K562 (cell line): ENCODE measurements at regions not wholly inside any gene's neighbourhood (a gene's known extent, or its start where the extent isn't known, plus 50 kb on each side); places are given as distances from the start of the nearest gene placed in this dataset.

Experiments used
- ATAC-seq: fragments of 200-7000 bp; cut with Tn5 transposase; 3 replicates; pipeline ENCODE4 v1.9.1; 2020; ENCODE audit warnings: moderate library complexity
- BruUV-seq: library from RNA; stranded (reverse); fragments of 400-500 nt; replicated peaks from 2 replicates; lab custom pipeline; 2021; lab: Mats Ljungman, UMichigan
- CTCF ChIA-PET: fragments of 300-600 bp; formaldehyde crosslinking; extraction: SDS; loops from one replicate; lab custom pipeline; 2021; ENCODE audit warnings: low intra/inter-chr PET ratio; lab: Yijun Ruan, JAX
- POLR2A ChIA-PET: fragments of 300-600, 350-650 bp; sonication (Branson Sonifier 250); formaldehyde crosslinking; extraction: SDS; loops from one replicate; lab custom pipeline; 2021; ENCODE audit warnings: antibody characterized with exemption, inconsistent platforms; lab: Yijun Ruan, JAX
- DNase-seq, 4 experiments: peaks; one replicate each; pipeline versions ENCODE4 v3.0.0 to v3.0.0-alpha.2; 2011 to 2018; ENCODE audit warnings: low spot score in 3 of 4, mixed read lengths in 3 of 4; ENCODE audit errors: extremely low read depth in 1 of 4
- FAIRE-seq: peaks from 2 replicates; lab custom pipeline; 2011; peaks lifted over from hg19 to GRCh38; lab: Jason Lieb, UNC
- H2AFZ ChIP-seq: 2 replicates; pipeline ENCODE4 v1.6.0; 2011; ENCODE audit warnings: low read depth, low read length, control low read depth, inconsistent platforms
- H3K27ac ChIP-seq: fragments of 200-600 bp; 3 replicates; pipeline ENCODE4 v1.8.0; 2011; ENCODE audit warnings: low read depth, mild to moderate bottlenecking, control low read depth, inconsistent platforms, low read length, moderate library complexity, mixed read lengths; ENCODE audit errors: extremely low read depth
- H3K27me3 ChIP-seq, 2 experiments: fragments of 300-600 bp in 1 of 2; 2 replicates in 1 of 2; 3 replicates in 1 of 2; pipeline versions ENCODE4 v1.6.0 to v1.8.0; 2011; ENCODE audit warnings: inconsistent platforms in 2 of 2, low read length in 2 of 2, mild to moderate bottlenecking in 1 of 2, mixed read lengths in 1 of 2, moderate library complexity in 1 of 2; ENCODE audit not compliant: control insufficient read depth in 2 of 2, insufficient read depth in 2 of 2
- H3K36me3 ChIP-seq: fragments of 300-600 bp; 3 replicates; pipeline ENCODE4 v1.8.0; 2011; ENCODE audit warnings: mild to moderate bottlenecking, low read length, inconsistent platforms; ENCODE audit not compliant: control insufficient read depth, insufficient read depth
- H3K4me1 ChIP-seq, 2 experiments: fragments of 200-600 bp in 1 of 2; replicated peaks in 1 of 2; 2 replicates in 1 of 2; 3 replicates in 1 of 2; pipeline versions ENCODE4 v1.5.1 to v1.8.0; 2011; ENCODE audit warnings: inconsistent platforms in 2 of 2, low read length in 2 of 2, mild to moderate bottlenecking in 1 of 2, mixed read lengths in 1 of 2, moderate library complexity in 1 of 2; ENCODE audit not compliant: control insufficient read depth in 2 of 2, insufficient read depth in 2 of 2
- H3K4me2 ChIP-seq: 2 replicates; pipeline ENCODE4 v1.6.1; 2011; ENCODE audit warnings: low read length, control low read depth, inconsistent platforms, mixed read lengths; ENCODE audit not compliant: insufficient read depth
- H3K4me3 ChIP-seq: fragments of 200-600 bp; sonication (generic), shearing (Covaris generic); 2 replicates; pipeline ENCODE4 v1.5.1; 2016; ENCODE audit warnings: control low read depth, inconsistent platforms
- H3K79me2 ChIP-seq: fragments of 200-600 bp; 3 replicates; pipeline ENCODE4 v1.8.0; 2011; ENCODE audit warnings: low read length, inconsistent platforms; ENCODE audit not compliant: control insufficient read depth, insufficient read depth
- H3K9ac ChIP-seq, 2 experiments: 2 replicates each; pipeline versions ENCODE4 v1.6.0 to v1.6.1; 2011; ENCODE audit warnings: low read depth in 2 of 2, low read length in 2 of 2, control low read depth in 1 of 2, inconsistent platforms in 1 of 2, mild to moderate bottlenecking in 1 of 2, mixed read lengths in 1 of 2; ENCODE audit not compliant: insufficient read depth in 1 of 2
- H3K9me1 ChIP-seq: one replicate; pipeline ENCODE4 v1.6.0; 2011; ENCODE audit warnings: inconsistent platforms, mild to moderate bottlenecking, low read length, moderate library complexity; ENCODE audit not compliant: control insufficient read depth, insufficient read depth
- H3K9me3 ChIP-seq: replicated peaks from 2 replicates; pipeline ENCODE4 v1.5.1; 2011; ENCODE audit warnings: low read depth, low read length, inconsistent platforms; ENCODE audit not compliant: control insufficient read depth, insufficient read depth
- H4K20me1 ChIP-seq: replicated peaks from 2 replicates; pipeline ENCODE4 v1.6.1; 2011; ENCODE audit warnings: low read length, inconsistent platforms, mixed read lengths; ENCODE audit not compliant: control insufficient read depth, insufficient read depth
- CEBPB ChIP-seq: fragments of 450-650 bp; IDR thresholded peaks from 2 replicates; pipeline ENCODE4 v1.6.1; 2016; ENCODE audit warnings: missing genetic modification characterization, missing compliant biosample characterization
- CEBPG ChIP-seq, 3 experiments: fragments of 200-800 bp in 1 of 3; sonication (Bioruptor generic) in 1 of 3; sonication (generic) in 1 of 3; formaldehyde crosslinking in 1 of 3; IDR thresholded peaks in 2 of 3; conservative IDR thresholded peaks in 1 of 3; 2 replicates each; pipeline versions ENCODE4 v1.6.1 to v1.8.0; 2016 to 2022; ENCODE audit warnings: missing compliant biosample characterization in 2 of 3, missing genetic modification characterization in 2 of 3, mild to moderate bottlenecking in 1 of 3, missing genetic modification reagents in 1 of 3
- MXI1 ChIP-seq: IDR thresholded peaks from 2 replicates; pipeline ENCODE4 v1.6.1; 2011; ENCODE audit warnings: low read depth, mild to moderate bottlenecking, improper control_type of control experiment, low read length
- ZBTB9 ChIP-seq: fragments of 450-650 bp; formaldehyde crosslinking; IDR thresholded peaks from 2 replicates; pipeline ENCODE4 v1.4.0; 2020; ENCODE audit warnings: mild to moderate bottlenecking, moderate library complexity
- ZNF318 ChIP-seq, 2 experiments: fragments of 450-650 bp; IDR thresholded peaks; 2 replicates each; pipeline ENCODE4 v1.6.1; 2016; ENCODE audit warnings: mild to moderate bottlenecking in 2 of 2, borderline replicate concordance in 1 of 2, low read depth in 1 of 2, moderate library complexity in 1 of 2
- WGBS: fragments of 100-300 bp; shearing (Covaris generic); methylation state at CpG from one replicate; pipeline ENCODE4 v1.1.6; 2016; ENCODE audit warnings: low coverage, mixed read lengths; ENCODE audit not compliant: insufficient coverage; ENCODE audit errors: missing lambda C conversion rate; 5-methylcytosine and 5-hydroxymethylcytosine counted together
- in situ Hi-C: fragments of 300-500 bp; cut with MboI; formaldehyde crosslinking; loops from 4 replicates; pipeline ENCODE4 v1.15.0; 2018; ENCODE audit warnings: inconsistent platforms, mixed read lengths
- intact Hi-C: fragments of 100-400 bp; cut with micrococcal nuclease; formaldehyde crosslinking; loops from 2 replicates; pipeline ENCODE4 v1.14.2; 2022

- TF ChIP-seq ZNF318 (IDR thresholded peaks at IDR 0.05; ENCODE audit: borderline replicate concordance in 1 of 2, low read depth in 1 of 2): no peak
Observed at GRCh38 chr12:126342866-126343265, 1277.6 kb downstream of the AACS start (continued).

- FAIRE-seq (no peak), DNase-seq (no peak), ATAC-seq (no peak)
- Histone ChIP-seq H3K9ac (no peak overlapping the region), H3K9me3 (no peaks in the 10 kb centered on the region; the same call in 1 of the 2 replicates), H3K9me1 (no peaks in the 10 kb centered on the region), H3K36me3 (no peaks in the 10 kb centered on the region), H2AFZ (no peak overlapping the region), H3K27me3 (no peaks in the 10 kb centered on the region), H3K4me1 (no peaks in the 10 kb centered on the region), H3K4me2 (no peak overlapping the region), H3K27ac (no peak overlapping the region), H3K4me3 (no peak overlapping the region), H3K79me2 (no peaks in the 10 kb centered on the region), H4K20me1 (no peaks in the 10 kb centered on the region)
- intact Hi-C loops (no loop called here), in situ Hi-C loops (no loop called here)
- WGBS: 0% methylated on average over 2 of the region's 3 CpGs
- no TSS peak for BruUV-seq
- ChIA-PET POLR2A (no interaction called here), CTCF (no interaction called here)
- TF ChIP-seq CEBPB (tag) (peak; percentile 13; the same call in 1 of the 2 replicates), ZBTB9 (CRISPR knock-in tag) (no peak), CEBPG (CRISPR knock-in tag; IDR thresholded peaks at IDR 0.05) (no peak), CEBPG (tag; conservative IDR thresholded peaks at IDR 0.05 in 1 of 2, IDR thresholded peaks at IDR 0.05 in 1 of 2) (peak in 1 of 2 experiments; percentile 56; a peak in 1 of 4 replicates), MXI1 (no peak)
Observed at GRCh38 chr12:126343321-126343720, 1278.1 kb downstream of the AACS start.
